ENCODE measurements at regions not wholly inside any gene's neighbourhood (a gene's known extent, or its start where the extent isn't known, plus 50 kb on each side); places are given as distances from the start of the nearest gene placed in this dataset.
A peak's percentile ranks its signal among the peaks of the same experiment; 100 is the strongest.

DNA sequence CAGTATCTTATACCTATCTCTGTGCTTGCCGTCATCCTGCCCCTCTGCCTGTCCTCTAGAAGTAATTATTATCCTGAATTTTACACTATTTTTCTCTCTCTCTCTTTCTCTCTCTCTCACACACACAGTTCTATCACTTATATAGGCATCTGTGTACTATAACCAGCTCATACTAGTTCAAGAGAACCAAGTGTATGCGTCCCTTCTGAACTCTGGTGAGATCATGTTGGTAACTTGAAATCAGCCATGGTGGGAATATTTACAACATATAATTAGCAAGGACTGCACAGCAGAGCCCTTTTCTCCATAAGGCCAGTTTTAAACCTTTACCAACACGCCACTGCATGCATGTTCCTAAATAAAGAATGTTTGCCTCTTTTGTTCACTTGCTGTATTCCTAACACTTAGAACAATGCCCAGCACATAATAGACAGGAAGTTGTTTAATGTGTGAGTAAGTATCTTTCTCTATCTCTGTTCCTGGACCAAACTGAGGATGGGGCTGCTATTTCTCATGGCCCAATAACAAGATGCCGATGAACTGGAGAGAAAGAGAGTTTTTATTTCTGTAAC, 51.1 kb upstream of the IL21 start:
- DNase-seq (no peak), ATAC-seq (no peak)
- intact Hi-C loops (cut with DNase I): no loop called here

DNA sequence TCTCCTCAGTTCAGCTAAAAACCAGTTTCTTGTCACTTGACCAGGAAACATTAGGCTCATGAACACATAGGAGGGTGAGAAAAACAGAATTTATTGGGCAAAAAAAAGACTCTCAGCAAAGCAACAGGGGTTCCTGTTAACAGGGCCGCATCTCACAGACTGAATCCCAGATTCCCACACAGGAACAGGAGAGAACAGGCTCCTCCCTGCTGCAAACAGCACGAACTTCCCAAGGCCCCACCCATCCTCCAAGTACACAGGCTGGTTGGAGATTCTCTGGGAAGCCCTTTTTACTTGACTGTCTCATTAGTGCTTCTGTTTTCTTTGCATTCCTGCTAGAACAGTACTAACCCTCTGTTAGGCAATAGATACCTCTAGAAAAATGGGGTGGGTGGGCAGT, 52.4 kb upstream of the IL21 start:
- intact Hi-C loops (cut with DNase I): no loop called here
- DNase-seq (no peak), ATAC-seq (peak in 1 of 2 donors; percentile 59)

DNA sequence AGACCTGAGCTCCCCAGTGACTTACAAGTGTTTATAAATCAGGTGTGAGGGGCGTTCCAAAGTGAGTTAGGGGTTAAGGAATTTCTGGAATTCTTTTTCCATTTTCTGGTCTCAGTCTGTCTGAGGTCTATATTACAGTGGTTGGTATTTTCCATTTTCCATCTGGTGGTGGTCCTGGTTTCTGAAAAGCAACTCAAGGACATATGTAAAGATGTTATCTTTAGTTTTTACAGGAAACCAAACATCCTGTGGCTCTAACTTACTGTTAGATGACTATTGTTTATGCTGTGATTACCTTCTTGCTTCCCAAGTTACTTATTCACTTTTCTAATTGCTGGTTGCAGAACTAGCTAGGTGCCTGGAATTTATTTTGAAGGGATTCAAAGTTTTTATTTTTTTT, 53.5 kb upstream of the IL21 start:
- ATAC-seq (no peak), DNase-seq (no peak)
- intact Hi-C loops (cut with DNase I): no loop called here

DNA sequence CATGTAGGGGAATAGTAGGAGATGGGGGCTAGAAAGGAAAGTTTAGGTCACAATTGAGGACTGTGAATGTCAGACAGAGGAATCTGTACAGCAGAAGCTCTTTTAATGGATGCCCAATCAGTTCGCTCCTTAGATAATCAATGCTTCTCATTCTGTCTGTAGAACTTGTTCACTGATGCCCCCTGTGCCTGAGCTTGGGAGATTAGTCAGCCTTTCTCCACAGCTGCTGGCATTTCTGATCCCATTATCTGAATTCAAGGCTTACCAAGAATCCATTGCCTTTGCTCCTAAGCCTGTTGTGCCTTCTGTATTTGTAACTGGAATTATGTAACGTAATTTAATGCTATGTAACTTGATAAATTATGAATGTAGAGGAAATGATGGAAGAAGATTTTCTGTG, 53.2 kb upstream of the BBS12 start:
- intact Hi-C loops (cut with DNase I): no loop called here
- DNase-seq: no peak
- no peak for ATAC-seq

DNA sequence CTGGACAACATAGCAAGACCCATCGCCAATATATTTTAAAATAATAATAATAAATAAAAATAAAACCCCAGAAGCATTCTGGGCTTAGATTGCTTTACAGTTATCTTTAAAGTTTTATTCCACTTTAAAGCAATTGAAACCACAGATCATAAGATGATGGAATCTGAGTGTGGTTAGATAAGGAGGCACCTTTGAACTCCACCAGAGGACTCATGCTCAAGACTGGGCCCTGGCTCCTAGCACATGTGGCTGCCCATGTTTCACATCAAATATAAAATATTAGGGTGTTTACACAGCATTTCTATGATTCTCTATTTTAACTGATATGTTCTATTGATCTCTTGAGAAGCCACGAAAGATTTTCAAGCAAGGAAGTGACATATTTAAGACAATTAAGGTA, 52.6 kb upstream of the BBS12 start:
- intact Hi-C loops (cut with DNase I): no loop called here
- no peak for DNase-seq
- no peak for ATAC-seq

DNA sequence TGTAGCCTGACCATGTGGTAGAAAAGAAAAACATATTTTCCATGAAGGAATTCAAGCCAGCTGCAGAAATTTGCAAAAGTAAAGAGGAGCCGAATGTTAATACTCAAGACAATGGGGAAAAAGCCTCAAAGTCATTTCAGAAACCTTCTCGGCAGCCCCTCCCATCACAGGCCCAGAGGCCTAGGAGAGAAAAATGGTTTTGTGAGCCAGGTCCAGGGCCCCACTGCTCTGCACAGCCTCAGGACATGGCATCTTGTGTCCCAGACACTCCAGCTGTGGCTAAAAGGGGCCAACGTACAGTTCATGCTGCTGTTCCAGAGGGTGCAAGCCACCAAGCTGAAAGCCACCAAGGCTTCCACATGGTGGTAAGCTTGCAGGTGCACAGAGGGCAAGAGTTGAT, 50.9 kb upstream of the BBS12 start:
- intact Hi-C loops (cut with DNase I): no loop called here
- ATAC-seq (no peak), DNase-seq (no peak)

Measured in left cardiac atrium (tissue), 4 donors.